Brain microvascular endothelial cell (primary cell): ENCODE measurements at regions not wholly inside any gene's neighbourhood (a gene's known extent, or its start where the extent isn't known, plus 50 kb on each side); places are given as distances from the start of the nearest gene placed in this dataset.
"Not testable (repeated sequence)": the region's sequence is repeated elsewhere in the genome, so short reads cannot be mapped to it uniquely, and the experiment has no call there.

ENCODE experiments used
- DNase-seq: peaks from one replicate; pipeline ENCODE4 v3.0.0-alpha.2; 2020
- H3K27ac ChIP-seq: fragments of 250-450 bp; sonication (Bioruptor Pico); 2 replicates; pipeline ENCODE4 v1.5.1; 2020; ENCODE audit warnings: mild to moderate bottlenecking, moderate library complexity
- H3K27me3 ChIP-seq: fragments of 250-450 bp; sonication (Bioruptor Pico); replicated peaks from 2 replicates; pipeline ENCODE4 v1.5.1; 2020; ENCODE audit warnings: mild to moderate bottlenecking
- H3K36me3 ChIP-seq: fragments of 250-450 bp; sonication (Bioruptor Pico); replicated peaks from 2 replicates; pipeline ENCODE4 v1.5.1; 2020; ENCODE audit warnings: mild to moderate bottlenecking
- H3K4me3 ChIP-seq: 2 replicates; pipeline ENCODE4 v1.5.1; 2011; ENCODE audit warnings: low read depth, mild to moderate bottlenecking, control low read depth, low read length, moderate library complexity
- in situ Hi-C: cut with HindIII; loops from 2 replicates; pipeline ENCODE4 v1.10.0; 2017; ENCODE audit warnings: low sequenced_read_pairs, low pct_ligation_motif_present
- TF ChIP-seq, protein P1 (sequence below): IDR thresholded peaks from 2 replicates; pipeline ENCODE4 v1.5.1; 2011; ENCODE audit warnings: low read depth, mild to moderate bottlenecking, moderate library complexity, low read length, control low read depth, inconsistent platforms; ENCODE audit errors: missing control alignments

GRCh38 chr14:23728791-23729190, 92.6 kb downstream of the DHRS2 start:
- Histone ChIP-seq H3K27me3 (no peaks in the 10 kb centered on the region), H3K4me3 (no peak overlapping the region), H3K27ac (no peak overlapping the region), H3K36me3 (no peaks in the 10 kb centered on the region)
- TF ChIP-seq, protein P1, sequence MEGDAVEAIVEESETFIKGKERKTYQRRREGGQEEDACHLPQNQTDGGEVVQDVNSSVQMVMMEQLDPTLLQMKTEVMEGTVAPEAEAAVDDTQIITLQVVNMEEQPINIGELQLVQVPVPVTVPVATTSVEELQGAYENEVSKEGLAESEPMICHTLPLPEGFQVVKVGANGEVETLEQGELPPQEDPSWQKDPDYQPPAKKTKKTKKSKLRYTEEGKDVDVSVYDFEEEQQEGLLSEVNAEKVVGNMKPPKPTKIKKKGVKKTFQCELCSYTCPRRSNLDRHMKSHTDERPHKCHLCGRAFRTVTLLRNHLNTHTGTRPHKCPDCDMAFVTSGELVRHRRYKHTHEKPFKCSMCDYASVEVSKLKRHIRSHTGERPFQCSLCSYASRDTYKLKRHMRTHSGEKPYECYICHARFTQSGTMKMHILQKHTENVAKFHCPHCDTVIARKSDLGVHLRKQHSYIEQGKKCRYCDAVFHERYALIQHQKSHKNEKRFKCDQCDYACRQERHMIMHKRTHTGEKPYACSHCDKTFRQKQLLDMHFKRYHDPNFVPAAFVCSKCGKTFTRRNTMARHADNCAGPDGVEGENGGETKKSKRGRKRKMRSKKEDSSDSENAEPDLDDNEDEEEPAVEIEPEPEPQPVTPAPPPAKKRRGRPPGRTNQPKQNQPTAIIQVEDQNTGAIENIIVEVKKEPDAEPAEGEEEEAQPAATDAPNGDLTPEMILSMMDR = no peak
- in situ Hi-C loops = no loop called here
- DNase-seq = no peak

DNA sequence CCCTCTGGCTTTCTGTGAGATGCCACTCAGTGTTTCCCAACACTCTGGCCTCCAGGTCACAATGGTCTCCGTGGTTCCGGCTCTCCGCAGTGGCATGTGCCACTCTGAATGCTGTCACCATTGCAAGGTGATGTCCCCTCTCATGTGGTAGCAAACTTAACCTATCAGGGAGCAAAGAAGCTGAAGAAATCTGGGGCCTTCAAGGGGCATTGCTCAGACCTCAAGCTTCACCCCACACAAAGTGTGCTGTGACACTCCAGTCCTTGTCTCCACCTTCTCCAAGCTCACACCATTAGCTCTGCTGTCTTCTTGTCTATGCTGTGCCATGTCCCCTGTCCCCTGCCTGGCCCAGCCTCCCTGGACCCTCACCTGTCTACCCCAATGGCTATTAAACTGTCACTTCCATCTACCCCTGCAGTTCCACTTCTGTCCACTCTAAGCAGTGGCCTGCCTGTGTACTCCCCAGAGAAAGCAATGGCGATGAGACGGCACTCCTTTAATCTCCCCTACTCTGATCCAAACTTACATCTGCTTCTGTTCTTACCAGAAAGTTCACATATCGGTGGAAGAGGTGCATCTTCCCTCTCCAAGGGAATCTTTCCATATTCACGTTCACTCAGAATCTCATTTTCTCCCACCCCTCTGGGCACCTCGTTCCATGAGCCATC, 93.7 kb downstream of the DHRS2 start:
- no peak overlapping the region for H3K4me3 ChIP-seq
- H3K27me3 ChIP-seq = no peaks in the 10 kb centered on the region
- TF ChIP-seq, protein P1 = peak; percentile 44
- no peak overlapping the region for H3K27ac ChIP-seq
- DNase-seq = no peak
- in situ Hi-C loops = no loop called here
- no peaks in the 10 kb centered on the region for H3K36me3 ChIP-seq

DNA sequence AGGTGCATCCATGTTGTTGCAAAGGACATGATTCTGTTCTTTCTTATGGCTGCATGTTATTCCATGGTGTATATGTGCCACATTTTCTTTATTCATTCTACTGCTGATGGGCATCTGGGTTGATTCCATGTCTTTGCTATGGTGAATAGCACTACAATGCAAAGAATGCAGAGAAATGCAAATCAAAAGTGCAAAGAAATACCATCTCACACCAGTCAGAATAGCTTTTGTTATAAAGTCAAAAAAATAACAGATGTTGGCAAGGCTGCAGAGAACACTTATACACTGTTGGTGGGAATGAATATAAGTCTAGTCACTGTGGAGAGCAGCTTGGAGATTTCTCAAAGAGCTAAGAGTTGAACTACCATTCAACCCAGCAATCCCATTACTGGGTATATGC, 99.2 kb downstream of the DHRS2 start:
- Histone ChIP-seq H3K4me3 (no peak overlapping the region), H3K27me3 (no peaks in the 10 kb centered on the region), H3K36me3 (no peaks in the 10 kb centered on the region), H3K27ac (no peak overlapping the region)
- DNase-seq = no peak
- TF ChIP-seq, protein P1 = no peak
- in situ Hi-C loops = no loop called here

DNA sequence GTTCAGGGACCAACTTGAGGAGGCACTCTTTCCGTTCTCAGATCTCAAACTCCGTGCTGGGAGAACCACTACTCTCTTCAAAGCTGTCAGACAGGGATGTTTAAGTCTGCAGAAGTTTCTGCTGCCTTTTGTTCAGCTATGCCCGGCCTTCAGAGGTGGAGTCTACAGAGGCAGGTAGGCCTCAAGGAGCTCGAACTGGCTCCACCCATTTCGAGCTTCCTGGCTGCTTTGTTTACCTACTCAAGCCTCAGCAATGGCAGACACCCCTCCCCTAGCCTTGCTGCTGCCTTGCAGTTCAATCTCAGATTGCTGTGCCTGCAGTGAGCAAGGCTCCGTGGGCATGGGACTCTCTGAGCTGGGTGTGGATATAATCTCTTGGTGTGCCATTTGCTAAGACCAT, 108.2 kb downstream of the DHRS2 start:
- in situ Hi-C loops, H3K27ac ChIP-seq, DNase-seq, H3K27me3 ChIP-seq, H3K4me3 ChIP-seq, H3K36me3 ChIP-seq: not testable (repeated sequence)

- H3K36me3 ChIP-seq = no peaks in the 10 kb centered on the region
- no peak overlapping the region for H3K27ac ChIP-seq
- in situ Hi-C loops = no loop called here
- TF ChIP-seq, protein P1 = no peak
- H3K27me3 ChIP-seq = no peaks in the 10 kb centered on the region
- DNase-seq = no peak
- H3K4me3 ChIP-seq = no peak overlapping the region
Measured at GRCh38 chr14:23750357-23750756, 114.2 kb downstream of the DHRS2 start.

GRCh38 chr14:23751616-23752015, 115.5 kb downstream of the DHRS2 start:
- in situ Hi-C loops = no loop called here
- no peaks in the 10 kb centered on the region for H3K27me3 ChIP-seq
- TF ChIP-seq, protein P1 = no peak
- H3K36me3 ChIP-seq = no peaks in the 10 kb centered on the region
- peak; percentile 9 for DNase-seq
- no peak overlapping the region for H3K4me3 ChIP-seq
- no peak overlapping the region for H3K27ac ChIP-seq
